Panc1 (cell line): ENCODE measurements at regions not wholly inside any gene's neighbourhood (a gene's known extent, or its start where the extent isn't known, plus 50 kb on each side); places are given as distances from the start of the nearest gene placed in this dataset.

Experiments
- ATAC-seq: fragments of 200-7000 bp; cut with Tn5 transposase; 2 replicates; pipeline ENCODE4 v1.9.1; 2020; ENCODE audit warnings: mild to moderate bottlenecking, moderate library complexity
- BruUV-seq: library from RNA; stranded (reverse); fragments of 400-500 nt; replicated peaks from 2 replicates; lab custom pipeline; 2021; lab: Mats Ljungman, UMichigan
- CTCF ChIA-PET: fragments of 300-600 bp; sonication (Branson Sonifier 250); formaldehyde crosslinking; loops from one replicate; lab custom pipeline; 2022; ENCODE audit warnings: antibody characterized with exemption; lab: Charles Lee
- POLR2A ChIA-PET: fragments of 300-600 bp; sonication (Branson Sonifier 250); formaldehyde crosslinking; loops from one replicate; lab custom pipeline; 2022; ENCODE audit warnings: antibody characterized with exemption; lab: Charles Lee
- DNase-seq: peaks from one replicate; pipeline ENCODE4 v3.0.0-alpha.2; 2010; ENCODE audit warnings: low read depth, low spot score
- H3K27ac ChIP-seq: 2 replicates; pipeline ENCODE4 v1.5.1; 2011; ENCODE audit warnings: mild to moderate bottlenecking, low read length, inconsistent platforms
- H3K27me3 ChIP-seq: fragments of 200-500 bp; sonication (Bioruptor generic); 2 replicates; pipeline ENCODE4 v1.6.0; 2014; ENCODE audit warnings: low read length, inconsistent platforms; ENCODE audit not compliant: control insufficient read depth, insufficient read depth
- H3K36me3 ChIP-seq: fragments of 200-500 bp; sonication (Bioruptor generic); 2 replicates; pipeline ENCODE4 v1.5.1; 2014; ENCODE audit warnings: inconsistent platforms, mild to moderate bottlenecking, low read length, moderate library complexity; ENCODE audit not compliant: control insufficient read depth, insufficient read depth
- H3K4me1 ChIP-seq: 2 replicates; pipeline ENCODE4 v1.5.1; 2011; ENCODE audit warnings: inconsistent platforms, mild to moderate bottlenecking, low read length, moderate library complexity; ENCODE audit not compliant: control insufficient read depth, insufficient read depth
- H3K4me3 ChIP-seq, 2 experiments: 2 replicates each; pipeline ENCODE4 v1.5.1; 2011 to 2012; ENCODE audit warnings: low read depth in 2 of 2, low read length in 2 of 2, mild to moderate bottlenecking in 2 of 2, inconsistent platforms in 1 of 2, moderate library complexity in 1 of 2
- H3K9me3 ChIP-seq: fragments of 200-500 bp; sonication (Bioruptor generic); 2 replicates; pipeline ENCODE4 v1.5.1; 2014; ENCODE audit warnings: low read depth, mild to moderate bottlenecking, inconsistent platforms, low read length, moderate library complexity; ENCODE audit not compliant: control insufficient read depth, insufficient read depth
- CTCF ChIP-seq: fragments of 450-650 bp; IDR thresholded peaks from 2 replicates; pipeline ENCODE4 v1.5.1; 2017; ENCODE audit warnings: mild to moderate bottlenecking
- POLR2AphosphoS5 ChIP-seq: IDR thresholded peaks from 2 replicates; pipeline ENCODE4 v1.6.1; 2012; ENCODE audit warnings: mild to moderate bottlenecking, low read depth, low read length, moderate library complexity
- REST ChIP-seq, 2 experiments: IDR thresholded peaks; 2 replicates each; pipeline ENCODE4 v1.6.1; 2011 to 2012; ENCODE audit warnings: low read depth in 2 of 2, control low read depth in 1 of 2, low read length in 1 of 2, mild to moderate bottlenecking in 1 of 2, moderate library complexity in 1 of 2; ENCODE audit not compliant: insufficient read depth in 1 of 2
- SIN3A ChIP-seq: IDR thresholded peaks from 2 replicates; pipeline ENCODE4 v1.6.1; 2012; ENCODE audit warnings: low read depth, mild to moderate bottlenecking, low read length, moderate library complexity, borderline replicate concordance; ENCODE audit not compliant: insufficient read depth
- TCF7L2 ChIP-seq: IDR thresholded peaks from 2 replicates; pipeline ENCODE4 v1.6.1; 2011; ENCODE audit warnings: mild to moderate bottlenecking, low read depth, low read length, inconsistent platforms
- in situ Hi-C: cut with HindIII; loops from 2 replicates; pipeline ENCODE4 v1.10.0; 2016; ENCODE audit warnings: low sequenced_read_pairs, low pct_unique_long_range_greater_than_20kb
- intact Hi-C: fragments of 100-400 bp; cut with micrococcal nuclease; formaldehyde crosslinking; loops from one replicate; pipeline ENCODE4 v1.10.0; 2022; ENCODE audit not compliant: unreplicated experiment

- DNase-seq, result no peak
- Histone ChIP-seq H3K36me3 (no peaks in the 10 kb centered on the region), H3K9me3 (no peaks in the 10 kb centered on the region), H3K27me3 (no peaks in the 10 kb centered on the region), H3K4me3 (no peak overlapping the region), H3K4me1 (no peaks in the 10 kb centered on the region), H3K27ac (no peak overlapping the region)
- intact Hi-C loops (no loop called here), in situ Hi-C loops (no loop called here)
- no peak for TF ChIP-seq REST (IDR thresholded peaks at IDR 0.05; ENCODE audit: insufficient read depth in 1 of 2, low read depth in 2 of 2, low read length in 1 of 2)
- TF ChIP-seq TCF7L2, result no peak
- no peak for TF ChIP-seq SIN3A
- TF ChIP-seq CTCF, result no peak
- TF ChIP-seq POLR2AphosphoS5, result no peak
- ChIA-PET CTCF (no interaction called here), POLR2A (no interaction called here)
- BruUV-seq, result no TSS peak
- ATAC-seq, result no peak
These were observed 155.0 kb upstream of the SLC8A1 start for GRCh38 chr2:40606862-40607261.

GRCh38 chr2:40611196-40611595 lies 159.3 kb upstream of the SLC8A1 start:
- H3K27ac ChIP-seq, result no peak overlapping the region
- H3K27me3 ChIP-seq, result no peaks in the 10 kb centered on the region
- POLR2A ChIA-PET, result no interaction called here
- no peak for ATAC-seq
- H3K4me1 ChIP-seq, result no peaks in the 10 kb centered on the region
- TF ChIP-seq POLR2AphosphoS5 (no peak), CTCF (no peak), TCF7L2 (no peak), REST (IDR thresholded peaks at IDR 0.05; ENCODE audit: insufficient read depth in 1 of 2, low read depth in 2 of 2, low read length in 1 of 2) (no peak), SIN3A (no peak)
- in situ Hi-C loops (no loop called here), intact Hi-C loops (no loop called here)
- BruUV-seq, result no TSS peak
- no peaks in the 10 kb centered on the region for H3K36me3 ChIP-seq
- H3K9me3 ChIP-seq, result no peaks in the 10 kb centered on the region
- no peak overlapping the region for H3K4me3 ChIP-seq
- CTCF ChIA-PET, result no interaction called here
- no peak for DNase-seq
